Activated CD4-positive, alpha-beta T cell treated with anti-CD3 and anti-CD28 coated beads, Interleukin-2, amount 10 ng/mL, durations not matched to agents 7 days and 5 days (primary cell): ENCODE measurements at regions not wholly inside any gene's neighbourhood (a gene's known extent, or its start where the extent isn't known, plus 50 kb on each side); places are given as distances from the start of the nearest gene placed in this dataset.

ENCODE experiments used
- CTCF ChIA-PET: fragments of 350-600 bp; sonication (Branson Sonifier 250); formaldehyde crosslinking; loops from one replicate; lab custom pipeline; 2021; ENCODE audit warnings: antibody characterized with exemption; lab: Charles Lee
- POLR2A ChIA-PET: fragments of 350-600 bp; sonication (Branson Sonifier 250); formaldehyde crosslinking; loops from one replicate; lab custom pipeline; 2021; ENCODE audit warnings: antibody characterized with exemption; lab: Charles Lee
- DNase-seq: peaks from one replicate; pipeline ENCODE4 v3.0.0-alpha.2; 2020
- H3K27ac Mint-ChIP-seq: one replicate; pipeline ENCODE4 v1.8.0; 2021; ENCODE audit warnings: mild to moderate bottlenecking, moderate library complexity, mixed read lengths
- H3K27me3 Mint-ChIP-seq: one replicate; pipeline ENCODE4 v1.8.0; 2021; ENCODE audit warnings: mixed read lengths
- H3K36me3 Mint-ChIP-seq: one replicate; pipeline ENCODE4 v1.8.0; 2021; ENCODE audit warnings: low read depth, mixed read lengths
- H3K4me1 Mint-ChIP-seq: one replicate; pipeline ENCODE4 v1.8.0; 2021; ENCODE audit warnings: mixed read lengths
- H3K4me3 Mint-ChIP-seq: one replicate; pipeline ENCODE4 v1.8.0; 2021; ENCODE audit warnings: mild to moderate bottlenecking, moderate library complexity, mixed read lengths
- H3K9me3 Mint-ChIP-seq: one replicate; pipeline ENCODE4 v1.8.0; 2021; ENCODE audit warnings: mixed read lengths

DNA sequence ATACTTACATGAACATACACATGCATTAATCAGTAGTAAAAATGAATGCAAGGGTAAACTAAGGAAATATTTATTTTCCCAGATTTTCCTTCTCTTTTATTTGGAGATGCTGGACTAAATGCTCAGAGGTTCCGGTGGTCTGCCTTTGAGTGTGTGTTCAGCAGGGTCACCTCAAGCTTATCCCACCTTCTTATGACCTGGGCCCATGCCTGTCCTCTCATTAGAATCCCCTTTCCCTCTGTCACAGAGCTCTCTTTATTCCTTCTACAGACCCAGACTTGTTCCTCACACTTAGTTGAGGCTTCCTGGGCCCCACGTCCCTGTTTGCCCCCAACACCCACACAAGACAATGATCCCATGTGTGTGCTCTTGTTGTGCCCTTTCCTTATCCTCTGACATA lies 61.6 kb upstream of the TOP3B start:
- DNase-seq: no peak
- ChIA-PET POLR2A (no interaction called here), CTCF (interaction anchor here (1.2 kb wide), 1 partner anchor 11 kb away, joined by 3 read pairs; no protein-coding TSS in a partner anchor)
- Mint-ChIP-seq H3K36me3 (no peaks in the 10 kb centered on the region), H3K4me1 (no peaks in the 10 kb centered on the region), H3K4me3 (no peak overlapping the region), H3K9me3 (no peaks in the 10 kb centered on the region), H3K27ac (no peak overlapping the region), H3K27me3 (peaks cover 35% of the 10 kb centered on the region)

DNA sequence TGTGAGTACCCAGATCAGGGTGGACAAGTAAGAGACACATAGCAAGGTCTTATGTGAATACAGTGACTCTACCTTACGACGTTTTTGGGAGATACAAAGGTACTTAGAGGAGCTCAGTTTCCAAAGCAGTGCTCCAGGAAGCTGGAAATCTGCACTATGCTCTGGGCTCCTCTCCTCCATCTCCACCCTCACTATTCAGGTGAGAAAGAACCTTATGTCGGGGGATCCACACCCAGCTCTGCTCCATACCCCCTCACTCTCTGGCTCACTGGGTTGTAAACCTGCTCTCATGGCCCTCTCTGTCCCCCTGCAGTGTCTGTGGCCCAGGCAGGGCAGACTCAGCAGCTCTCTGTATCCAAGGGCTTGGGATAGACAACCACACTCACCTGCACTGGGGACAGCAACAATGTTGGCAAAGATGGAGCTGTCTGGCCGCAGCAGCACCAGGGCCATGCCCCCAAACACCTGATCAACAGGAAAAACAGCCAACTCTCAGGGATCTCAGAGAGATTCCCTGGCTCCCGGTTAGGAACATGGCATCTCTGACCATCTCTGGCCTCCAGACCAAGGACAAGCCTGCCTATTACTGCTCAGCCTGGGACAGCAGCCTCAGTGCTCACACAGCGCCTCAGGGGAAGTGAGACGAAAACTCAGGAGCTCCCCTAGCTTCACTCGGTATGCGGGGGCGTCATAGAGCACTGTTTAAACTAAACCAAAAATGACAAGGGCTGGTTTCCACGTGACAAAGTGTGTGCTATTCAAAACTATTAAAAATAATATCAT lies 60.9 kb upstream of the TOP3B start:
- ChIA-PET CTCF (interaction anchor here (1.2 kb wide), 1 partner anchor 10 kb away, joined by 3 read pairs; no protein-coding TSS in a partner anchor), POLR2A (no interaction called here)
- Mint-ChIP-seq H3K27me3 (peaks cover 30% of the 10 kb centered on the region), H3K9me3 (no peaks in the 10 kb centered on the region), H3K27ac (no peak overlapping the region), H3K36me3 (no peaks in the 10 kb centered on the region), H3K4me3 (no peak overlapping the region), H3K4me1 (no peaks in the 10 kb centered on the region)
- DNase-seq: no peak

DNA sequence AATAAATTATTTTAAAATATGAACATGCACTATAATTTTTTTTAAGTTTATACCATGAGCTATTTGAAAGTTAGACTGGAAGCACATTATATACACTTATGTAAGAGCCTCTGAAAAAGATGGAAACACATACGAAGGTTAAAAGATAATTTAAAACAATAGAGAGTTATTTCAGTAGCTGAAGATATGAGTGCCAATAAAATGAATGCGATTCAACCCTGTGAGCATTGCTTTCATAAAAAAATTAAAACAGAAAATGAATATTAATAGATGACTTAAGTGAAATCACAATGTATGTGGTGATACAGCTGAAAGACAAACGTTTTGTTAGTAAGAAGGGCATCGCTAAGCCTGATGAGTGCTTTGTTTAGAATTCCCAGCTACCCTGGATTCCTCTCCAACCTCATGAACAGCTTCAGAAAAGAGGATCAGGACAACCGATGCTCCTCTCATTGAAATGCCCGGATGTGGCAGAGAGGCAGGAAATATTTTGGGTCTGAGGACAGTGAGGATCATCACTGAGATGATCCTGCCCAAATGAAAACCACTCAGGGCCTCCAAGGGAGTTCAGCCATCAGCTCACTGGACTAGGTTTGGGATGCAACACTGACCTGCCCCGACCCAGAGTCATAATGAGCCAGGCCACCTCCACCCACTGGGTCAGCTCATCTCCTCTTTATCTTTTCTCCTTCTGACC lies 60.2 kb upstream of the TOP3B start:
- Mint-ChIP-seq H3K36me3 (no peaks in the 10 kb centered on the region), H3K4me3 (no peak overlapping the region), H3K27ac (no peak overlapping the region), H3K9me3 (no peaks in the 10 kb centered on the region), H3K4me1 (no peaks in the 10 kb centered on the region), H3K27me3 (peaks cover 28% of the 10 kb centered on the region)
- POLR2A ChIA-PET: no interaction called here
- no peak for DNase-seq
- CTCF ChIA-PET: interaction anchor here (1.2 kb wide), 1 partner anchor 9 kb away, joined by 3 read pairs; no protein-coding TSS in a partner anchor

DNA sequence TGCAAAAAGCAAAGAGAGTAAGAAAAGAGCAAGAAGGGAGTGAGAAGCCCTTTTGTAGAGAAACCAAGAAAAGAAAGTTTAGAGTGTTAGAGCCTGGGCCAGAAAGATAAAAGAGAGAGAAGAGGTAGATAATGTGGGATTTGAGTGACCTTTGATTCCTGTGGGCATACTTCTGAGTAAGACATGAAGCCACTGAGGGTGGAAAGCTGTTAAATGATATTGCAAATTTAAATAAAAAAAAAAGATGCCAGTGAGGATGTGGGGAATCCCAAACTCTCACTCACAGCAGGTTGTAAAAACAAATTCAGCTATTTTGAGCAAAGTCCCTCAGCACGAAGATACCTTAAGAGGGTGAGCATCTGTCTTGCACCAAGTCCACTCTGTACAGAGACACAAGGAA lies 59.4 kb upstream of the TOP3B start:
- H3K36me3 Mint-ChIP-seq: no peaks in the 10 kb centered on the region
- no peak for DNase-seq
- CTCF ChIA-PET: interaction anchor here (0.6 kb wide), 1 partner anchor 889 kb away, joined by 6 read pairs; no protein-coding TSS in a partner anchor
- no peak overlapping the region for H3K4me3 Mint-ChIP-seq
- no peaks in the 10 kb centered on the region for H3K9me3 Mint-ChIP-seq
- H3K27ac Mint-ChIP-seq: no peak overlapping the region
- H3K4me1 Mint-ChIP-seq: no peaks in the 10 kb centered on the region
- H3K27me3 Mint-ChIP-seq: peaks cover 22% of the 10 kb centered on the region
- POLR2A ChIA-PET: no interaction called here

DNA sequence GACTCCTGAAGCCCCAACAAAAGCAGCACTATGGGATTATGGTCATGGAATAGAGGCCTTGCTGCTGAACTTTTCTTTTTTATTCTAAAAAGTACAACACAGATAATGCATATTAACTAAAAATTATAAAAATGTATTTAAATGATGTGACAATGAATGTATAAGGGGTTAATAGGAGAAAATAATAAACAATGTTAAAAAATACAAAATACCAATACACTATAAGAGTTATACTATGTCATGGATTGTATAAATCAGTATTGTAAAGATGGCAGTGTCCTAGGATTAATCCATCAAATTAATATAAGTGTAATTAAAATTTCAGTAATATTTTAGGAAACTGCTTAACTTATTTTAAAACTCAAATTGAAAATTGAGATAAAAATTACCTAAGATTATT lies 58.3 kb upstream of the TOP3B start:
- no peak overlapping the region for H3K27ac Mint-ChIP-seq
- POLR2A ChIA-PET: no interaction called here
- H3K4me3 Mint-ChIP-seq: no peak overlapping the region
- no peaks in the 10 kb centered on the region for H3K4me1 Mint-ChIP-seq
- peaks cover 11% of the 10 kb centered on the region for H3K27me3 Mint-ChIP-seq
- DNase-seq: no peak
- CTCF ChIA-PET: no interaction called here
- no peaks in the 10 kb centered on the region for H3K9me3 Mint-ChIP-seq
- H3K36me3 Mint-ChIP-seq: no peaks in the 10 kb centered on the region

DNA sequence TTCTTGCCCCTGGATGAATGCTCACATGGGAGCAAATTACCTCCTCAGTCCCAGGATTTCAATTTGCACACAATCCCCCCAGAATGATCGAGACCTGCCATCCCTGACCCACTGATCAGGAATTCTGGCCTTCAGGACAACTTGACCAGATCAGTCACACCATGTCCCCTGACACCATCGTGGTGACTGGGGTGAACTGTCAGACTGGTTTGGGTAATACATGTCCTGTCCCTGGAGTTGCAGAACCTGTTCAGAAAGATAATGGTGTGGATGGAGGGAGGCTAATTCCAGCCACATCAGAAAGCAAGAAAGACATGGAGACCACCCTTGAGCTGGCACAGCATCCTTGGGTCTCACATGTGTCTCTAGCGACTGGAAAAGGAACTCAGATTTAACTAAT lies 57.9 kb upstream of the TOP3B start:
- POLR2A ChIA-PET: no interaction called here
- Mint-ChIP-seq H3K36me3 (no peaks in the 10 kb centered on the region), H3K9me3 (no peaks in the 10 kb centered on the region), H3K4me1 (no peaks in the 10 kb centered on the region), H3K27me3 (peaks cover 12% of the 10 kb centered on the region), H3K4me3 (no peak overlapping the region), H3K27ac (no peak overlapping the region)
- no peak for DNase-seq
- CTCF ChIA-PET: no interaction called here

DNA sequence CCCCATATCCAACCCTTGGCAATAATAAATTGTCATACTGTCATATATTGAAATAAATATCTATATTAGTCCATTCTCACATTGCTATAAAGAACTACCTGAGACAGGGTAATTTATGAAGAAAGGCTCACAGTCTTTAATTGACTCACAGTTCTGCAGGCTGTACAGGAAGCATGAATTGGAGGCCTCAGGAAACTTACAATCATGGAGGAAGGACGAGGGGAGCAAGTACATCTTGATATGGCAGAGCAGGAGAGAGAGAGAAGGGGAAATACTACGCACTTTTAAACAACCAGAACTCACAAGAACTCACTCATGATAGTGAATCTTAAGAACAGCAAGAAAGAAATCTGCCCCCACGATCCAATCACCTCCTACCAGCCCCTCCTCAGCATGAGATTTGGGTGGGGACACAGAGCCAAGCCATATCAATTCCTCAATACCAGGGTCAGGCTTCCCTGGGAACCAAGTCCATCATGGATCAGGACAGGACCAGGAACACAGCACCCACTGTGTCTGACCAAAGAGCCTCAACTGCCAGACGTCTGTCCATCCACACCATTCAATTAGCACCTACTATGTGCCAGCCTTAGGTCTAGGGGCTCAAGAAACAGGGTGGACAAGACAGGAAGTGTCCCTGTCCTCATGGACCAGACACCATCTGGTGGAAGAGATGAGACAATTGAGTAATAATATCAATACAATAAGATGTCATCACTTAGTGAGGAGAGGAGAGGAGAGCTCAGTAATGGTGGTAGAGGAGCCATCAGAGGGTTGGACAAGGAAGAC lies 56.9 kb upstream of the TOP3B start:
- no peaks in the 10 kb centered on the region for H3K4me1 Mint-ChIP-seq
- H3K36me3 Mint-ChIP-seq: no peaks in the 10 kb centered on the region
- no peak for DNase-seq
- H3K27me3 Mint-ChIP-seq: peaks cover 15% of the 10 kb centered on the region
- no peaks in the 10 kb centered on the region for H3K9me3 Mint-ChIP-seq
- H3K27ac Mint-ChIP-seq: no peak overlapping the region
- H3K4me3 Mint-ChIP-seq: no peak overlapping the region
- CTCF ChIA-PET: no interaction called here
- POLR2A ChIA-PET: no interaction called here

DNA sequence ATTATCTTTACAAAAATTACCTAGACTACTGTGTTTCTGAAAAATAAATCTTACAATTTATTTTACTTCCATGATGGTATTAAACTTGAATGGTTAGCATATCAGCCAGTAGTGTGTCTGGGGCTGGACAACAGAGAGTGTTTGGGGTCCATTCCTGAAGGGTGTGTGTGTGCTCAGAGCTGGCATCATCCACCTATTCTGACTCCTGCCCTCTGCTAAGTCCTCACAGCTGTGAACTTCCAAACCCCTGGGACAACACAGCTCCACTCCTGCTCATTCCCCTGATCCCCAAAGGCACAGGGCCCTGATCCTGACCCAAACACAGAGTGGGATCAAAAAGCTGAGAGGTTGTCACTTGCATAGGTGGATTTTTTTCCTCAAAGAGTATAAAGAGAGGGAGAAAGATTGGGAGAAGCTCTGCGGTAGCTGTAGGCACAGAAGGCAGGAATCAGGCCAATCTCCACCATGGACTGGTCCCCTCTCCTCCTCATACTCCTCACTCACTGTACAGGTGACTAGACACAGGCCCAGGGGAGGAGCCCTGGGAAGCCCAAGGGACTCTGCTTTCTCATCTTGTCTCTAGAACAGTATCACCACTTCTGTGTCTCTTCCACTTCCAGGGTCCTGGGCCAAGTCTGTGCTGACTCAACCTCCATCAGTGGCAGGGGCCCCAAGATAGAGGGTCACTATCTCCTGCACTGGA lies 55.7 kb upstream of the TOP3B start:
- ChIA-PET POLR2A (no interaction called here), CTCF (no interaction called here)
- H3K27ac Mint-ChIP-seq: no peak overlapping the region
- H3K4me1 Mint-ChIP-seq: no peaks in the 10 kb centered on the region
- H3K27me3 Mint-ChIP-seq: peaks cover 17% of the 10 kb centered on the region
- H3K9me3 Mint-ChIP-seq: no peaks in the 10 kb centered on the region
- DNase-seq: no peak
- H3K36me3 Mint-ChIP-seq: no peaks in the 10 kb centered on the region
- H3K4me3 Mint-ChIP-seq: no peak overlapping the region

DNA sequence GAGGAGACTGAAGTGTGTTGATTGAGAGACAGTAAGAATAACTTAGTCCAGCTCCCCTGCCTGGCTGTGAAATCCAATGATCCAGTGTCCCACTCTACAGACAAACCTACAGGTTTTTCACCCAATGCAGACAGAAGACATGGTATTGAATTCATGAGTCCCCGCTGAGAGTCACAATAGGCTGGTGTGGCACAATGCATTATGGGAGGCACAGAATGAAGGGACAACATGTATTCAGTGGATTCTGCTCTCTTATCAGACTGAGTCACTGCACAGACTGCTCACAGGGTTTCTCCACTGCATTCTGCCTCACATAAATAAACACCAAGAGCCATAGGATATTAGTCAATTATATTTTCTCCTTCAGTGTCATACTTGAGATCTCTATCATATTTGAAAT lies 55.2 kb upstream of the TOP3B start:
- Mint-ChIP-seq H3K27ac (no peak overlapping the region), H3K4me1 (no peaks in the 10 kb centered on the region), H3K9me3 (no peaks in the 10 kb centered on the region), H3K27me3 (peaks cover 17% of the 10 kb centered on the region), H3K4me3 (no peak overlapping the region), H3K36me3 (no peaks in the 10 kb centered on the region)
- ChIA-PET POLR2A (no interaction called here), CTCF (no interaction called here)
- DNase-seq: no peak

DNA sequence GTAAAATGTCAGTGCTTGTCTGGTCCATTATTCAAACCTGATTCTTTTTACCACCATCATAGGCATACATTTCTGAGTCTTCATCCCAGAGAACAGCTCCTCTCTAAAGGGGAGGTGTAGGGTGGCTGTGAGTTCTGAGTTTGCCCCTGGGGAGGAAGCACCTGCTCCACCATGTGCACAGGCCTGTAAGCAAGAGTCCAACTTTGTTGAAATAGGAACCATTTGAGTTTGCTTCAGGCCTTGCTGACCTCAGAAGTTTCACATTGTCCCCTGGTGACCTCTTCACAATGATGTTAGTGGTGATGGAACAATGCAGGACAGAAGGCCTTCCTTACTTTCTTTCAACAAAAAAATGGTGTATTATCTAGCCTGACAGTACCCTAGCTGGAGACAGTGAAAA lies 54.6 kb upstream of the TOP3B start:
- Mint-ChIP-seq H3K27ac (no peak overlapping the region), H3K4me3 (no peak overlapping the region), H3K4me1 (no peaks in the 10 kb centered on the region), H3K27me3 (peaks cover 17% of the 10 kb centered on the region), H3K9me3 (no peaks in the 10 kb centered on the region), H3K36me3 (no peaks in the 10 kb centered on the region)
- ChIA-PET CTCF (interaction anchor here (0.5 kb wide), 1 partner anchor 149 kb away, joined by 4 read pairs; no protein-coding TSS in a partner anchor), POLR2A (no interaction called here)
- no peak for DNase-seq

DNA sequence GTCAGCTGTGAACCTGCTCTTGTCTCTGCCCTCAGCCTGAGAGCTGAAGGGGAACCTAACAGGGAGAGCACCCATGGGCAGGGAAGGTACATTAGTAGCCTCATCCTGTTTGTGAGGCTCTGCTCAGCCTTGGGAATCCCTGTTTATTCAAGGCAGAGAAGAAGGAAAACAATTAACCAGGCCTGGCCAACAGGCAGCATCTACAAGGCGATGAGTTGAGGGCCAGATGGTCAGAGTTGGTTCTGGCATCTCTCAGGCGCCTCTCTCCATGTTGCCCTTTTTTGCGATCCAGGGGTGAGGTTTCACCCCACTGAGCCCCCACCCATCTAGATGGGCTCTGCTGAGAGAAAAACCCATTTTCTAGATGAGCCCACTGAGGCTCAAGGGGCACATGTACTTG lies 54.0 kb upstream of the TOP3B start:
- no peak overlapping the region for H3K4me3 Mint-ChIP-seq
- CTCF ChIA-PET: interaction anchor here (0.5 kb wide), 1 partner anchor 149 kb away, joined by 4 read pairs; no protein-coding TSS in a partner anchor
- no peak for DNase-seq
- no peaks in the 10 kb centered on the region for H3K9me3 Mint-ChIP-seq
- peaks cover 12% of the 10 kb centered on the region for H3K27me3 Mint-ChIP-seq
- no peaks in the 10 kb centered on the region for H3K36me3 Mint-ChIP-seq
- no peak overlapping the region for H3K27ac Mint-ChIP-seq
- no peaks in the 10 kb centered on the region for H3K4me1 Mint-ChIP-seq
- POLR2A ChIA-PET: no interaction called here

DNA sequence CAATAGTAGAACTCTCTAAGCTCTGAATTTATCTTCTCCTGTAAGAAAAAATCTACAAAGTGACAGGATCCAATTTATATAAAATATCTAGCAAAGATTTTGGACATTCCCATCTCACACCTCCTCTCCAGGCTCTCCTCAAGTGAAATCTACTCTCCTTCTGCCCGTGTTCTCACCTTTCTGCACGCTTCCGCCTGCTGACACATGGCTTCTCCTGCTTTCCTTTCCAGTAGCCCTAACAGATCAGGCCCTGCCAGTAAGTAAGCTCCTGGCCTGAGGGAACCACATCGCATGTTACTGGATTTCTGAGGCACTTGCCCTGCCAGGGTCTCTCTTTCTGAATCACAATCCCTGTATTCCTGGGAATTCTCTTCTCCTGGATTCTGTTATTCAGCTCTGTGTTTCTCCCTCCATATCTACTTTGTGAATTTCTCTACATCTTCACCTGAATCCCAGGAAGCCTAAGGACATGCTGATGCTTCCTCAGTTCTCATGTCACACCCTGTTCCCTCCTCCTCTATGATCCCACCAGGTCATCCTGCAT lies 53.3 kb upstream of the TOP3B start:
- peaks cover 11% of the 10 kb centered on the region for H3K27me3 Mint-ChIP-seq
- H3K4me1 Mint-ChIP-seq: no peaks in the 10 kb centered on the region
- POLR2A ChIA-PET: no interaction called here
- CTCF ChIA-PET: no interaction called here
- no peak for DNase-seq
- no peaks in the 10 kb centered on the region for H3K9me3 Mint-ChIP-seq
- no peak overlapping the region for H3K4me3 Mint-ChIP-seq
- H3K36me3 Mint-ChIP-seq: no peaks in the 10 kb centered on the region
- H3K27ac Mint-ChIP-seq: no peak overlapping the region
